A673 (cell line): ENCODE measurements at regions not wholly inside any gene's neighbourhood (a gene's known extent, or its start where the extent isn't known, plus 50 kb on each side); places are given as distances from the start of the nearest gene placed in this dataset.

ENCODE experiments used
- CTCF ChIP-seq: fragments of 300-800, 200-600 bp; sonication (generic); conservative IDR thresholded peaks from 2 replicates; pipeline ENCODE4 v1.5.1; 2017; ENCODE audit warnings: low read depth, mild to moderate bottlenecking, antibody characterized with exemption, low read length, moderate library complexity, mixed read lengths
- EZH2 ChIP-seq: fragments of 200-600 bp; sonication (generic); IDR thresholded peaks from 2 replicates; pipeline ENCODE4 v1.6.1; 2017; ENCODE audit warnings: borderline replicate concordance, low read depth, mild to moderate bottlenecking, mixed read lengths, antibody characterized with exemption, low read length; ENCODE audit not compliant: poor library complexity, severe bottlenecking

GRCh38 chrX:83593634-83594294, 85.7 kb downstream of the POU3F4 start:
- no peak for TF ChIP-seq EZH2
- no peak for TF ChIP-seq CTCF
